Embryonic facial prominence (tissue), 1 donor: ENCODE measurements at regions not wholly inside any gene's neighbourhood (a gene's known extent, or its start where the extent isn't known, plus 50 kb on each side); places are given as distances from the start of the nearest gene placed in this dataset.

Experiments used
- DNase-seq: peaks from one replicate; pipeline ENCODE4 v3.0.0-alpha.2; 2016; ENCODE audit errors: extremely low spot score

GRCh38 chr7:47043304-47043703 lies 538.6 kb downstream of the TNS3 start:
- DNase-seq: no peak

GRCh38 chr7:47042669-47043068 lies 539.2 kb downstream of the TNS3 start:
- DNase-seq: no peak

- no peak for DNase-seq
Measured at GRCh38 chr7:47040795-47041347, 541.0 kb downstream of the TNS3 start.

DNA sequence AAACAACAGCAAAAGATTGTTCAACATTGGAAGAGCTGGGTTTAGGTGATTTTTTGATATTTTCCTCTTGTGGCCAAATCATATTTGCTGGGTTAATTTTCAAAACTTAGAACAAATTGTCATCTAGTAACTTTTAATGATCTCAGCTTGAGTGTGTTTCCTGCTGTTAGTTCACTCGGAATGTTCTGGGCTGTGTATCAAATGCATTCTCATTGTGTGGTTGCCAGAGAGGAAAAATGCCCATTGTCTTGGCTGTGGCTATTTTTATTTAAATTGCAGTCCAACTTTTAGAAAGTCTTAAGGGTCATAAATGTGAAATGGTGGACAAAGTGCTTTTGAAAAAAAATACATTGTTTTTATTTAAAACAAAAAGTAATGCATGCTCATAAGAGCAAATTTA lies 542.0 kb downstream of the TNS3 start:
- no peak for DNase-seq

DNA sequence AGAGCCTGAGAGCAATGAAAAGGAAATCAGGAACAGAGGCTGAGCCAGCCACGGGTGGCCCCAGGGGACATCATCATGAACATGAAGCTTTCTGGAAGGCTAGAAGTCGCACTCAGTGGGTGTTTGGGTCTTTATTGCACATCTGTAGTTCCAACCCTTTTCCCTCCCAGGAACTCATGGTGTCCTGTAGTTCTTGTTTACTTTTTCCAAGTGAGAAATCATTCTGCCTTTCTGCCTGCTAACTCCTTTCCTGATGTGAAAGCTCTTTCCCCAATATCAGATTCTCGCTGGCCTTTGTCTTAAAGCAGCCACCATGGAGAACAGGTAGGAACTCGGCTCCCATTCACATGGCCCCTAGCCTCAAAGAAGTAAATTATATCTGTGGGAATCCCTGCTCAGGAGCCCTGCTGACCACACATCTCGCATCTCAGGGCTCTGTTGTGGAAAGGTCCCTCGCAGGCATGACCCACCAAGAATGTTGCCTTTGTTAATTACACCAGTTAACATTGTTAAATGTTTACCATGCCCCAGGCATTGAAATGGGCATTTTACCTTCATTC lies 542.7 kb downstream of the TNS3 start:
- DNase-seq: no peak

DNA sequence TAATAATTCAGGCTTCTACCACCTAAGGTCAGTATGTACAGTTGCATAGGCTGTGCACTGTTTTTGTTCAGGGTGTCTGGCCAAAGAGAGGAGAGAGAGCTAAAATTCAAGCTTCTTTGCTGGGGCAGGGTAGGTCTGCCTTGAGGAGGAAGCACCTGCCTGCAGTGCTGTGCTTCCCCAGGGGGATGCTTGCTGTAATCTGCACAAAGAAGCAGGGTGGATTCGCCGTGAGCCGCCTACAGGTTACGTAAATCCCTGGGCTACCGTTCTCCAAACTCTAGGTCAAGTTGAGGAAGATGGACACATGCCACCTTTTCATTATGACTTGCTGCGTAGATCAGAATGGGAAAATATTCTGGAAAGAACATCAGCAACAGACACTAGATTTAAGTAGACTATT lies 543.3 kb downstream of the TNS3 start:
- DNase-seq: no peak

- DNase-seq: no peak
Measured at GRCh38 chr7:47037607-47038006, 544.3 kb downstream of the TNS3 start.

DNA sequence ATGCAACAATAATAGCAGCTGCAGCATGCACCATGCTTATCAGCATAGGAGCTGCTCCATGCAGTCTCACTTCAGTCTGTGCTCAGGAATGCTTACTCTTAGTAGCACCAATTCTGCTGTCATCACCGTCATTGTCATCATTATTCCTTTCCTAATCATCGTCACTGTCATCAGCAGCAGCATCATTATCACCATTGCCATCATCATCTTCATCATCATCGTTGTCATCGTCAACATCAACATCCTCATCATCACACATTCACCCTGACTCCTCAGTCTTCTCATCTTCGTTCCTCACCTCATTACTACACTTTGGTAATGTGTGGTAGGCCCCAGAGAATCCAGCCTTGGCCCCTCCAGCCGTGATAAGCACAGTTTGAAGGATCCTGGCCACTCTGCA lies 545.0 kb downstream of the TNS3 start:
- no peak for DNase-seq

- no peak for DNase-seq
Measured at GRCh38 chr7:47035522-47035921, 546.4 kb downstream of the TNS3 start.

- DNase-seq: no peak
Measured at GRCh38 chr7:47034180-47034579, 547.7 kb downstream of the TNS3 start.

DNA sequence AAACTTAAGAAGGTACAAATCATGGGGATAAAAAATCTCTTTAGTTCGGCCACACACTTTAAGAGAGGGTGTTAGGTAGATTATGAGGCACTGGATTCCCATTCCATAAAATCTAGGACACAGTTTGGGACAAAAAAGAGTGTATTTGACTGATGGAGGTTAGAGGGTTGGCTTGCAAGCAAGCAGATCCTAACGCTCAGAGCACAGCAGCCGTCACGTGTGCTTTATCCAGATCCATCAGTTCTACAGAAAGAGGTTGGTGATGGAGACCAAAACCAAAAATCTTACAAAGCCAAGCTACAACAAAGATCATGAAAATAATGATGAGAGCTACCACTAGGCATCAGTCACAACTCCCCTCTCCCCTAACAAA lies 549.4 kb downstream of the TNS3 start:
- no peak for DNase-seq

GRCh38 chr7:47031786-47032535 lies 550.0 kb downstream of the TNS3 start:
- DNase-seq: no peak

DNA sequence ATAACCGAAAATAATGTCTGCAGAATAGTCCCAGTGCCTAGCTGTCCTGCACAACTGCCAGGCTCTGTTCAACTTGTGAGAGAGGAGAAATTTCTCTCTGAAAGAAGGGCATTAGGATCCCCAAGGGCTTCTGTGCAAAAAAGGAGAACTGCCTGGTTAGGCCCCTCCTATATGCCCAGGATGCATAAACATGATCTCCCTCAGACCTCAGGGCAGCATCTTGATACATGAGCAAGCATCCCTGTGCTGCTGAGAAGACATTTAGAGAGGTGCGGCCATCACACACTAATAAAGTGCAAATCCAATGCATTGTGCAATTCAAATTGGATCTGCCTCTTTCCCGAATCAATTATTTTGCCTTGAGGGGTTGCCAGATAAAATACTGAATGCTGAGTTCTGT lies 553.6 kb downstream of the TNS3 start:
- DNase-seq: no peak

- no peak for DNase-seq
Measured at GRCh38 chr7:47027695-47028240, 554.1 kb downstream of the TNS3 start.

- no peak for DNase-seq
Measured at GRCh38 chr7:47026780-47027361, 555.0 kb downstream of the TNS3 start.

- no peak for DNase-seq
Measured at GRCh38 chr7:47024991-47025390, 556.9 kb downstream of the TNS3 start.

- no peak for DNase-seq
Measured at GRCh38 chr7:47008461-47008860, 573.5 kb downstream of the TNS3 start.

DNA sequence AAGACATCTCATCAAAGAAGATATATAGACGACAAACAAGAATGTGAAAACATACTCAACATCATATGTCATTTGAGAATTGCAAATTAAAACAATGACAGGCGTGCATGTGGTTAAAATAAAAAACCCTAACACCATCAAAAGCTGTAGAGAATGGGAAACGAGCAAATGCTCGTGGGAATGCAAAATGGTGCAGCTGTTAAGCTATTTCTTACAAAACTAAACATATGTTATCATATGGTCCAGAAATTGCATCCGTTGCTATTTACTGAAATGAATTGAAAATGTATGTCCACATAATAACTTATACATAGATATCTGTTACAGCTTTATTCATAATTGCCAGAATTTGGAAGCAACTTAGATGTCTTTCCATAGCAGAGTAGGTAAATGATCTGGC lies 574.4 kb downstream of the TNS3 start:
- DNase-seq: no peak

- no peak for DNase-seq
Measured at GRCh38 chr7:47000561-47000960, 581.4 kb downstream of the TNS3 start.

- DNase-seq: no peak
Measured at GRCh38 chr7:46999866-47000265, 582.0 kb downstream of the TNS3 start.

- no peak for DNase-seq
Measured at GRCh38 chr7:46996972-46997371, 584.9 kb downstream of the TNS3 start.

DNA sequence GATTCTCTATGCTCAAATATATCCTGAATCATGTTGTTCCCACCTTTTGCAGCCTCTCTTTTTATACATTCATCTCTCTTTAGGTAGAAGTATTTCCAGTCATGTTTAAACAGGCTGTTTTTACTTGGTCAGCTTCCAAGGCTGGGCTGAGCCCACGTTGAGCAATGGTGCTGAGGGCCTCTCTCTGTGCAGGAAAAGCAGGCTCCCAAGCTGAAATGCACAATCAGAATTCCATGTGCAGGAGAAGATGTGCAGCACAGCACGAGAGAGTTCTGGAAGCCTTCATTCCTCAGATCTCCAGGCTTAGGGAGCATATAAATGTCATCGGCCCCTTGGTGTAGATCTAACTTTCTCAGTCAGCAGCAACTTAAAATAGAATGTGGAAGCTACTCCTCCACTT lies 588.5 kb downstream of the TNS3 start:
- DNase-seq: no peak

DNA sequence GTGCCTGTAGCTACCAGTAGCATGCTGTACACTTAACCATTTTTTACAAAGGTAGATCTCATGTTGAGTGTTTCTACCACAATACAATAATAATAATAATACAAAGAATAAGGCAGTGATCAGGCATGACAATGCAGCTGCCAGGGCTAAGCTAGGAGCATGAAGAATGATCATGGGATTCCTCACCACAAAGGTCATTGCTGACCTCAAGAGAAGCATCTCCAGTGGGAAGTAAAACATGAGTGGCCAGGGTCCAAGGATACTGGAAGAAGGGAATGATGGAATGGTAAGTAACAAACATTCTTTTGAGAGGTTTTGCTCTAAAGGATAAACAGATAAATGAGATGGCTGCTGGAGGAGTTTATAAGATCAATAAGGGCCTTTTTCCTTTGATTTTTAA lies 591.1 kb downstream of the TNS3 start:
- no peak for DNase-seq
